Mesendoderm (in vitro differentiated cells): ENCODE measurements at regions not wholly inside any gene's neighbourhood (a gene's known extent, or its start where the extent isn't known, plus 50 kb on each side); places are given as distances from the start of the nearest gene placed in this dataset.

ENCODE experiments used
- DNase-seq: peaks from one replicate; pipeline ENCODE4 v3.0.0; 2013
- H2AK5ac ChIP-seq: 2 replicates; pipeline ENCODE4 v1.6.1; 2013; ENCODE audit warnings: low read length, inconsistent platforms
- H2BK120ac ChIP-seq: 2 replicates; pipeline ENCODE4 v1.6.1; 2013; ENCODE audit warnings: low read depth, mild to moderate bottlenecking, low read length, moderate library complexity, mixed read lengths
- H2BK15ac ChIP-seq: replicated peaks from 2 replicates; pipeline ENCODE4 v1.6.1; 2013; ENCODE audit warnings: low read depth, mild to moderate bottlenecking, moderate library complexity
- H2BK5ac ChIP-seq: 2 replicates; pipeline ENCODE4 v1.6.1; 2013; ENCODE audit warnings: low read length, inconsistent platforms
- H3K18ac ChIP-seq: 2 replicates; pipeline ENCODE4 v1.6.1; 2013; ENCODE audit warnings: mild to moderate bottlenecking, low read length, mixed read lengths
- H3K23ac ChIP-seq: one replicate; pipeline ENCODE4 v1.6.1; 2013; ENCODE audit warnings: low read length
- H3K27ac ChIP-seq: 2 replicates; pipeline ENCODE4 v1.5.1; 2013; ENCODE audit warnings: low read depth, mild to moderate bottlenecking, inconsistent platforms, low read length, moderate library complexity
- H3K27me3 ChIP-seq: 2 replicates; pipeline ENCODE4 v1.6.1; 2013; ENCODE audit warnings: low read length, control low read depth, mild to moderate bottlenecking, inconsistent platforms; ENCODE audit not compliant: insufficient read depth, poor library complexity
- H3K36me3 ChIP-seq: 2 replicates; pipeline ENCODE4 v1.6.1; 2013; ENCODE audit warnings: low read length, inconsistent platforms; ENCODE audit not compliant: control insufficient read depth, insufficient read depth
- H3K4ac ChIP-seq: one replicate; pipeline ENCODE4 v1.6.1; 2013; ENCODE audit warnings: low read depth, mild to moderate bottlenecking, low read length, moderate library complexity
- H3K4me1 ChIP-seq: 2 replicates; pipeline ENCODE4 v1.6.1; 2013; ENCODE audit warnings: low read depth, low read length, inconsistent platforms; ENCODE audit not compliant: control insufficient read depth
- H3K4me2 ChIP-seq: 2 replicates; pipeline ENCODE4 v1.6.1; 2013; ENCODE audit warnings: low read length
- H3K4me3 ChIP-seq: 2 replicates; pipeline ENCODE4 v1.5.1; 2013; ENCODE audit warnings: mild to moderate bottlenecking, low read length
- H3K56ac ChIP-seq: one replicate; pipeline ENCODE4 v1.6.1; 2013; ENCODE audit warnings: low read length
- H3K79me1 ChIP-seq: 2 replicates; pipeline ENCODE4 v1.6.1; 2013; ENCODE audit warnings: low read length, inconsistent platforms
- H3K79me2 ChIP-seq: 2 replicates; pipeline ENCODE4 v1.6.1; 2013; ENCODE audit warnings: mild to moderate bottlenecking, low read length; ENCODE audit not compliant: control insufficient read depth, insufficient read depth
- H3K9ac ChIP-seq: 2 replicates; pipeline ENCODE4 v1.6.1; 2013; ENCODE audit warnings: low read length, inconsistent platforms
- H4K5ac ChIP-seq: one replicate; pipeline ENCODE4 v1.6.1; 2013; ENCODE audit warnings: low read length
- H4K8ac ChIP-seq: one replicate; pipeline ENCODE4 v1.6.1; 2013; ENCODE audit warnings: low read depth, mild to moderate bottlenecking, control low read depth, low read length, moderate library complexity
- WGBS: extraction: QIAGEN DNeasy Blood & Tissue Kit; methylation state at CpG from one replicate; pipeline ENCODE4 v1.1.7; 2013; ENCODE audit warnings: low lambda C conversion rate, missing lambda C conversion rate; ENCODE audit not compliant: insufficient coverage; ENCODE audit errors: extremely low coverage; 5-methylcytosine and 5-hydroxymethylcytosine counted together

- H2AK5ac ChIP-seq: no peak overlapping the region
- no peak overlapping the region for H3K4me2 ChIP-seq
- no peaks in the 10 kb centered on the region for H3K79me1 ChIP-seq
- no peak overlapping the region for H3K27ac ChIP-seq
- no peak overlapping the region for H3K23ac ChIP-seq
- H4K8ac ChIP-seq: no peak overlapping the region
- H3K79me2 ChIP-seq: no peaks in the 10 kb centered on the region
- no peak overlapping the region for H3K4me3 ChIP-seq
- H3K36me3 ChIP-seq: no peaks in the 10 kb centered on the region
- H3K4me1 ChIP-seq: peaks cover 2% of the 10 kb centered on the region
- H3K9ac ChIP-seq: no peak overlapping the region
- H2BK120ac ChIP-seq: no peak overlapping the region
- H4K5ac ChIP-seq: no peak overlapping the region
- H2BK5ac ChIP-seq: no peak overlapping the region
- DNase-seq: no peak
- no peak overlapping the region for H3K18ac ChIP-seq
- H3K4ac ChIP-seq: no peak overlapping the region
- peaks cover 6% of the 10 kb centered on the region for H3K27me3 ChIP-seq
- H3K56ac ChIP-seq: no peak overlapping the region
- H2BK15ac ChIP-seq: no peak overlapping the region
Observed at GRCh38 chr6:91281901-91282300, 695.0 kb upstream of the MAP3K7 start.

- no peak overlapping the region for H3K9ac ChIP-seq
- no peaks in the 10 kb centered on the region for H3K36me3 ChIP-seq
- H3K18ac ChIP-seq: no peak overlapping the region
- DNase-seq: no peak
- H2BK15ac ChIP-seq: no peak overlapping the region
- peaks cover 2% of the 10 kb centered on the region for H3K4me1 ChIP-seq
- H4K5ac ChIP-seq: no peak overlapping the region
- no peak overlapping the region for H2BK120ac ChIP-seq
- no CpG with 5 or more reads among the region's 3 CpGs for WGBS
- no peak overlapping the region for H2AK5ac ChIP-seq
- no peak overlapping the region for H3K56ac ChIP-seq
- H2BK5ac ChIP-seq: no peak overlapping the region
- H3K4me3 ChIP-seq: no peak overlapping the region
- H3K79me1 ChIP-seq: no peaks in the 10 kb centered on the region
- no peaks in the 10 kb centered on the region for H3K27me3 ChIP-seq
- H3K4ac ChIP-seq: no peak overlapping the region
- no peak overlapping the region for H3K23ac ChIP-seq
- H3K27ac ChIP-seq: no peak overlapping the region
- H3K79me2 ChIP-seq: no peaks in the 10 kb centered on the region
- H4K8ac ChIP-seq: no peak overlapping the region
- no peak overlapping the region for H3K4me2 ChIP-seq
Observed at GRCh38 chr6:91280494-91280830, 693.6 kb upstream of the MAP3K7 start.

GRCh38 chr6:91279740-91280493 is 693.0 kb upstream of the MAP3K7 start:
- WGBS: no CpG with 5 or more reads among the region's 7 CpGs
- Histone ChIP-seq H2AK5ac (no peak overlapping the region), H3K79me2 (no peaks in the 10 kb centered on the region), H4K5ac (no peak overlapping the region), H3K23ac (no peak overlapping the region), H2BK15ac (no peak overlapping the region), H3K18ac (no peak overlapping the region), H3K56ac (no peak overlapping the region), H3K4ac (no peak overlapping the region), H3K4me1 (peaks cover 2% of the 10 kb centered on the region), H3K36me3 (no peaks in the 10 kb centered on the region), H2BK120ac (no peak overlapping the region), H3K9ac (no peak overlapping the region), H3K4me2 (no peak overlapping the region), H4K8ac (no peak overlapping the region), H3K27ac (no peak overlapping the region), H3K79me1 (no peaks in the 10 kb centered on the region), H3K4me3 (no peak overlapping the region), H3K27me3 (no peaks in the 10 kb centered on the region), H2BK5ac (no peak overlapping the region)
- peak; percentile 13 for DNase-seq

- no peak overlapping the region for H4K8ac ChIP-seq
- peaks cover 2% of the 10 kb centered on the region for H3K4me1 ChIP-seq
- H3K27ac ChIP-seq: no peak overlapping the region
- H3K27me3 ChIP-seq: no peaks in the 10 kb centered on the region
- no peaks in the 10 kb centered on the region for H3K79me1 ChIP-seq
- no peak overlapping the region for H3K4ac ChIP-seq
- no peak overlapping the region for H3K56ac ChIP-seq
- no peaks in the 10 kb centered on the region for H3K79me2 ChIP-seq
- no peak overlapping the region for H2BK5ac ChIP-seq
- H3K9ac ChIP-seq: no peak overlapping the region
- no peak overlapping the region for H4K5ac ChIP-seq
- H3K23ac ChIP-seq: no peak overlapping the region
- H3K4me3 ChIP-seq: no peak overlapping the region
- H3K36me3 ChIP-seq: no peaks in the 10 kb centered on the region
- H3K4me2 ChIP-seq: no peak overlapping the region
- no peak overlapping the region for H2BK15ac ChIP-seq
- H2AK5ac ChIP-seq: no peak overlapping the region
- no CpG with 5 or more reads among the region's 2 CpGs for WGBS
- DNase-seq: peak; percentile 51
- H2BK120ac ChIP-seq: no peak overlapping the region
- no peak overlapping the region for H3K18ac ChIP-seq
Observed at GRCh38 chr6:91278416-91278815, 691.5 kb upstream of the MAP3K7 start.

- peak; percentile 76 for DNase-seq
- no peak overlapping the region for H3K27ac ChIP-seq
- H3K18ac ChIP-seq: no peak overlapping the region
Observed at GRCh38 chr6:91276315-91276714, 689.4 kb upstream of the MAP3K7 start.

GRCh38 chr6:91273729-91274128 is 686.9 kb upstream of the MAP3K7 start:
- no CpG with 5 or more reads among the region's 5 CpGs for WGBS
- Histone ChIP-seq H3K23ac (no peak overlapping the region), H3K56ac (no peak overlapping the region), H3K79me2 (no peaks in the 10 kb centered on the region), H3K79me1 (no peaks in the 10 kb centered on the region), H3K4me2 (no peak overlapping the region), H2BK120ac (no peak overlapping the region), H2BK15ac (no peak overlapping the region), H3K4ac (no peak overlapping the region), H3K27me3 (no peaks in the 10 kb centered on the region), H3K9ac (no peak overlapping the region), H3K4me1 (no peaks in the 10 kb centered on the region), H4K8ac (no peak overlapping the region), H3K4me3 (no peak overlapping the region), H3K18ac (no peak overlapping the region), H3K27ac (no peak overlapping the region), H2AK5ac (no peak overlapping the region), H4K5ac (no peak overlapping the region), H2BK5ac (no peak overlapping the region), H3K36me3 (no peaks in the 10 kb centered on the region)
- DNase-seq: peak; percentile 27

More at GRCh38 chr6:91276315-91276714, 689.4 kb upstream of the MAP3K7 start:
- Histone ChIP-seq H3K23ac (no peak overlapping the region), H3K79me1 (no peaks in the 10 kb centered on the region), H3K79me2 (no peaks in the 10 kb centered on the region), H2AK5ac (no peak overlapping the region), H2BK120ac (no peak overlapping the region), H3K4me3 (no peak overlapping the region), H3K9ac (no peak overlapping the region), H2BK15ac (no peak overlapping the region), H2BK5ac (no peak overlapping the region), H3K4me1 (peaks cover 2% of the 10 kb centered on the region), H3K56ac (no peak overlapping the region), H3K4ac (no peak overlapping the region), H4K5ac (no peak overlapping the region), H4K8ac (no peak overlapping the region), H3K4me2 (no peak overlapping the region), H3K36me3 (no peaks in the 10 kb centered on the region), H3K27me3 (no peaks in the 10 kb centered on the region)
- no CpG with 5 or more reads among the region's 2 CpGs for WGBS
